ENCODE measurements at regions not wholly inside any gene's neighbourhood (a gene's known extent, or its start where the extent isn't known, plus 50 kb on each side); places are given as distances from the start of the nearest gene placed in this dataset.

- H3K27me3 ChIP-seq (ENCODE audit: insufficient read depth): no peaks in the 10 kb centered on the region
- peaks cover 26% of the 10 kb centered on the region for H3K4me1 ChIP-seq (ENCODE audit: insufficient read depth)
- H3K27ac ChIP-seq (ENCODE audit: low read depth): peak overlapping the region; percentile 11
- peak overlapping the region; percentile 26; the same call in 1 of the 2 replicates for H2AFZ ChIP-seq
- no peaks in the 10 kb centered on the region for H3K27me3 Mint-ChIP-seq (ENCODE audit: insufficient read depth, low read depth, poor library complexity)
- H4K20me1 ChIP-seq (replicated peaks; ENCODE audit: insufficient read depth): no peaks in the 10 kb centered on the region
- peak; percentile 53 for DNase-seq (ENCODE audit: low spot score)
- ATAC-seq: peak; percentile 85
- no peaks in the 10 kb centered on the region; the same call in 2 of the 3 replicates for H3K9me3 Mint-ChIP-seq
- peak overlapping the region; percentile 8 for H3K4me2 ChIP-seq
- no peak overlapping the region for H3K4me3 Mint-ChIP-seq
- H3K36me3 ChIP-seq (ENCODE audit: insufficient read depth): no peaks in the 10 kb centered on the region
- no peaks in the 10 kb centered on the region for H3K36me3 Mint-ChIP-seq (ENCODE audit: low read depth)
- H3K4me1 Mint-ChIP-seq: peaks cover 38% of the 10 kb centered on the region
- peak overlapping the region; percentile 50 for H3K27ac Mint-ChIP-seq
- no peaks in the 10 kb centered on the region for H3K9me2 ChIP-seq (ENCODE audit: insufficient read depth)
- H3K4me3 ChIP-seq: no peak overlapping the region
- no peaks in the 10 kb centered on the region for H3F3A ChIP-seq (replicated peaks; ENCODE audit: low read depth)
- TF ChIP-seq NANOG (IDR thresholded peaks at IDR 0.05; ENCODE audit: borderline replicate concordance) (no peak; the same call in 1 of the 2 replicates), JUNB (IDR thresholded peaks at IDR 0.05; ENCODE audit: unreplicated experiment) (no peak), ZNF331 (CRISPR knock-in tag; IDR thresholded peaks at IDR 0.05; ENCODE audit: low read depth) (no peak), CTCF (conservative IDR thresholded peaks at IDR 0.05; ENCODE audit: low read depth in 2 of 2) (no peak), EZH2 (IDR thresholded peaks at IDR 0.05; ENCODE audit: low read depth, unreplicated experiment) (no peak), POLR2AphosphoS5 (IDR thresholded peaks at IDR 0.05; ENCODE audit: low read depth) (no peak), ZNF462 (CRISPR knock-in tag; IDR thresholded peaks at IDR 0.05) (no peak), REST (IDR thresholded peaks at IDR 0.05; ENCODE audit: unreplicated experiment) (no peak), STAT1 (IDR thresholded peaks at IDR 0.05; ENCODE audit: unreplicated experiment) (no peak), EZH2phosphoT487 (IDR thresholded peaks at IDR 0.05; ENCODE audit: unreplicated experiment) (no peak), ETS1 (IDR thresholded peaks at IDR 0.05) (no peak), CREB1 (CRISPR knock-in tag; IDR thresholded peaks at IDR 0.05; ENCODE audit: low read depth) (no peak), ZNF114 (CRISPR knock-in tag; IDR thresholded peaks at IDR 0.05) (no peak)
- no peaks in the 10 kb centered on the region for H3K79me2 ChIP-seq (replicated peaks; ENCODE audit: insufficient read depth)
Measured at GRCh38 chr13:91154558-91155353, 192.7 kb upstream of the MIR17HG start.

Measured in GM23338 (cell line).